Sigmoid colon (tissue), 4 donors: ENCODE measurements at regions not wholly inside any gene's neighbourhood (a gene's known extent, or its start where the extent isn't known, plus 50 kb on each side); places are given as distances from the start of the nearest gene placed in this dataset.

Source experiments
- CTCF ChIP-seq, 4 experiments: fragments of 450-650 bp in 3 of 4; fragments of 200-600 bp in 1 of 4; IDR thresholded peaks; one replicate each; pipeline ENCODE4 v1.5.1; 2016 to 2019; ENCODE audit warnings: antibody characterized with exemption in 4 of 4, mild to moderate bottlenecking in 3 of 4, moderate library complexity in 2 of 4
- EP300 ChIP-seq, 4 donors: sonication (generic); formaldehyde crosslinking; IDR thresholded peaks; one replicate each; pipeline ENCODE4 v1.6.1; 2017; ENCODE audit warnings: antibody characterized with exemption in 4 of 4
- POLR2A ChIP-seq, 2 donors: fragments of 450-650 bp; IDR thresholded peaks; one replicate each; pipeline ENCODE4 v1.6.1; 2016; ENCODE audit warnings: antibody characterized with exemption in 2 of 2, mild to moderate bottlenecking in 2 of 2, moderate library complexity in 2 of 2
- POLR2AphosphoS5 ChIP-seq, 4 donors: sonication (generic); formaldehyde crosslinking; IDR thresholded peaks; one replicate each; pipeline ENCODE4 v1.6.1; 2017; ENCODE audit warnings: antibody characterized with exemption in 4 of 4

GRCh38 chr3:31284776-31285175 is 247.9 kb upstream of the STT3B start:
- TF ChIP-seq CTCF (IDR thresholded peaks at IDR 0.05) = no peak
- no peak for TF ChIP-seq POLR2A (IDR thresholded peaks at IDR 0.05)
- TF ChIP-seq EP300 (IDR thresholded peaks at IDR 0.05) = no peak
- TF ChIP-seq POLR2AphosphoS5 (IDR thresholded peaks at IDR 0.05) = no peak
